Esophagus muscularis mucosa (tissue), 3 donors: ENCODE measurements at regions not wholly inside any gene's neighbourhood (a gene's known extent, or its start where the extent isn't known, plus 50 kb on each side); places are given as distances from the start of the nearest gene placed in this dataset.

ENCODE experiments used
- CTCF ChIP-seq, 3 experiments: fragments of 200-600 bp in 2 of 3; fragments of 450-650 bp in 1 of 3; sonication (generic) in 2 of 3; IDR thresholded peaks; one replicate each; pipeline ENCODE4 v1.5.1; 2017 to 2019; ENCODE audit warnings: antibody characterized with exemption in 3 of 3, mild to moderate bottlenecking in 2 of 3, moderate library complexity in 1 of 3
- POLR2A ChIP-seq: fragments of 450-650 bp; IDR thresholded peaks from one replicate; pipeline ENCODE4 v1.6.1; 2017; ENCODE audit warnings: antibody characterized with exemption, moderate library complexity, mild to moderate bottlenecking, low read depth
- POLR2AphosphoS5 ChIP-seq, 2 donors: sonication (generic); formaldehyde crosslinking; IDR thresholded peaks; one replicate each; pipeline ENCODE4 v1.6.1; 2017; ENCODE audit warnings: antibody characterized with exemption in 2 of 2

GRCh38 chr10:8481718-8482504 lies 427.4 kb downstream of the GATA3 start:
- TF ChIP-seq CTCF (IDR thresholded peaks at IDR 0.05) = no peak
- no peak for TF ChIP-seq POLR2AphosphoS5 (IDR thresholded peaks at IDR 0.05)
- no peak for TF ChIP-seq POLR2A
